DMS53 treated with DMSO at 0.1 percent for 48 hours (cell line): ENCODE measurements at regions not wholly inside any gene's neighbourhood (a gene's known extent, or its start where the extent isn't known, plus 50 kb on each side); places are given as distances from the start of the nearest gene placed in this dataset.
A peak's percentile ranks its signal among the peaks of the same experiment; 100 is the strongest.

Experiments used
- DNase-seq: peaks from one replicate; lab custom pipeline; 2025; ENCODE audit not compliant: unreplicated experiment; lab: John Stamatoyannopoulos, UW

- DNase-seq = no peak
Measured at GRCh38 chr10:61100887-61101286, 156.9 kb upstream of the RHOBTB1 start.

- no peak for DNase-seq
Measured at GRCh38 chr10:61099756-61100155, 155.8 kb upstream of the RHOBTB1 start.

- DNase-seq = no peak
Measured at GRCh38 chr10:61098966-61099365, 155.0 kb upstream of the RHOBTB1 start.

- no peak for DNase-seq
Measured at GRCh38 chr10:61097026-61097425, 153.0 kb upstream of the RHOBTB1 start.

GRCh38 chr10:61096056-61096455, 152.1 kb upstream of the RHOBTB1 start:
- no peak for DNase-seq

- DNase-seq = no peak
Measured at GRCh38 chr10:61091531-61091930, 147.5 kb upstream of the RHOBTB1 start.

GRCh38 chr10:61089251-61089650, 145.3 kb upstream of the RHOBTB1 start:
- no peak for DNase-seq

- no peak for DNase-seq
Measured at GRCh38 chr10:61084493-61084892, 140.5 kb upstream of the RHOBTB1 start.

- DNase-seq = no peak
Measured at GRCh38 chr10:61081301-61081700, 137.3 kb upstream of the RHOBTB1 start.

GRCh38 chr10:61078542-61079275, 134.7 kb upstream of the RHOBTB1 start:
- no peak for DNase-seq

GRCh38 chr10:61076572-61077114, 132.7 kb upstream of the RHOBTB1 start:
- DNase-seq = no peak

GRCh38 chr10:61073391-61073790, 129.4 kb upstream of the RHOBTB1 start:
- no peak for DNase-seq

GRCh38 chr10:61071580-61071979, 127.6 kb upstream of the RHOBTB1 start:
- DNase-seq = peak; percentile 30

GRCh38 chr10:61068471-61068870, 124.5 kb upstream of the RHOBTB1 start:
- no peak for DNase-seq

- no peak for DNase-seq
Measured at GRCh38 chr10:61067671-61068336, 123.8 kb upstream of the RHOBTB1 start.

- no peak for DNase-seq
Measured at GRCh38 chr10:61066661-61067344, 122.8 kb upstream of the RHOBTB1 start.

- no peak for DNase-seq
Measured at GRCh38 chr10:61065051-61065450, 121.1 kb upstream of the RHOBTB1 start.

- no peak for DNase-seq
Measured at GRCh38 chr10:61064356-61064755, 120.4 kb upstream of the RHOBTB1 start.

GRCh38 chr10:61063901-61064300, 119.9 kb upstream of the RHOBTB1 start:
- peak; percentile 32 for DNase-seq

GRCh38 chr10:61063034-61063433, 119.0 kb upstream of the RHOBTB1 start:
- DNase-seq = peak; percentile 11

- DNase-seq = no peak
Measured at GRCh38 chr10:61061923-61062504, 118.0 kb upstream of the RHOBTB1 start.
